ENCODE measurements at regions not wholly inside any gene's neighbourhood (a gene's known extent, or its start where the extent isn't known, plus 50 kb on each side); places are given as distances from the start of the nearest gene placed in this dataset.

- DNase-seq: no peak
Measured at GRCh38 chr1:30280572-30280971, 442.8 kb downstream of the MATN1 start.

- DNase-seq: no peak
Measured at GRCh38 chr1:30277911-30278310, 445.5 kb downstream of the MATN1 start.

GRCh38 chr1:30277415-30277814 is 446.0 kb downstream of the MATN1 start:
- no peak for DNase-seq

GRCh38 chr1:30275926-30276764 is 447.2 kb downstream of the MATN1 start:
- DNase-seq: no peak

- DNase-seq: no peak
Measured at GRCh38 chr1:30274976-30275621, 448.3 kb downstream of the MATN1 start.

- DNase-seq: no peak
Measured at GRCh38 chr1:30274173-30274970, 449.0 kb downstream of the MATN1 start.

- no peak for DNase-seq
Measured at GRCh38 chr1:30273456-30273855, 449.9 kb downstream of the MATN1 start.

GRCh38 chr1:30273021-30273325 is 450.4 kb downstream of the MATN1 start:
- DNase-seq: no peak

GRCh38 chr1:30272277-30273020 is 450.9 kb downstream of the MATN1 start:
- no peak for DNase-seq

- DNase-seq: no peak
Measured at GRCh38 chr1:30271401-30272276, 451.7 kb downstream of the MATN1 start.

- DNase-seq: no peak
Measured at GRCh38 chr1:30270461-30270860, 452.9 kb downstream of the MATN1 start.

GRCh38 chr1:30268923-30269666 is 454.3 kb downstream of the MATN1 start:
- DNase-seq: no peak

GRCh38 chr1:30267856-30268255 is 455.5 kb downstream of the MATN1 start:
- DNase-seq: no peak

- DNase-seq: no peak
Measured at GRCh38 chr1:30267046-30267445, 456.3 kb downstream of the MATN1 start.

GRCh38 chr1:30265127-30266070 is 458.0 kb downstream of the MATN1 start:
- no peak for DNase-seq

- DNase-seq: no peak
Measured at GRCh38 chr1:30264672-30265025, 458.7 kb downstream of the MATN1 start.

- DNase-seq: no peak
Measured at GRCh38 chr1:30263888-30264671, 459.3 kb downstream of the MATN1 start.

- DNase-seq: no peak
Measured at GRCh38 chr1:30263405-30263804, 460.0 kb downstream of the MATN1 start.

GRCh38 chr1:30262158-30262557 is 461.2 kb downstream of the MATN1 start:
- DNase-seq: no peak
